HT-29 (cell line): ENCODE measurements at regions not wholly inside any gene's neighbourhood (a gene's known extent, or its start where the extent isn't known, plus 50 kb on each side); places are given as distances from the start of the nearest gene placed in this dataset.
A peak's percentile ranks its signal among the peaks of the same experiment; 100 is the strongest.

ENCODE experiments used
- DNase-seq: peaks from one replicate; pipeline ENCODE4 v3.0.0-alpha.2; 2015; ENCODE audit warnings: low spot score

DNA sequence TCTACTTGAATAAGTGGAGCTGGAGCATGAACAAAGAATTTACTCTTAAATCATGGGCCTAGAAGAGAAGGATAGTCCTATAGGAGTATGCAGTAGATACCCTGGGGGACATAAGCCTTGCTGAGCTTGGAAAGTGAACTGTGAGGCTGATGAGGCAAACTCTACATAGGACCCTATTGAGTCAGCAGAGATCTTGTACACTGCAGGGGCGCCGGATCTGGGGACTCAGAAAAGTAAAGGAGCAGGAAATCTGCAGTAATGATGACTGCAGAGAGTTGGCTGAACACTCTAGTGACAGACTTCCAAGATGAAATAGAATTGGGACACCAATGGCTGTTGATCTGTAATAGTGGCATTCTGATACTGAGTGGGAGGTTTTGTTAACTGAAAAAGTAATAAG, 543.7 kb downstream of the XIRP2 start:
- no peak for DNase-seq

DNA sequence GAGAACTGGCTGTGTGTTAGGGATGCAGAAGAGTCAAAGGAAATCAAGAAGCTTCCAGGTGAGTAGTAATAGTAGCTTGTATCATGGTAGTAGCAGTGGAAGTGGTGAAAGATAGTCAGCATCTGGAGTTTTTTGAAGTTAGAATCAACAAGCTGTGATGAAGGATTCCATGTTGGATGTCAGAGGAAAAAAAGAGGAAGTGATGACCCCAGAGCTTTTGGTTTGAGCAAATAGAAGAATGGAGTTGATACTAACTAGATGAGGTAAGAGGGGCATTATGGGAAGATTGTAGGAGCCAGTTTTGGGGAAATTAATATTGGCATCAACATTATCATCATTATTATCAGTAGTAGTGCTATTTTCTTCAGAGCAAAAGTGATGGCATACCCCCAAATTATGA, 542.2 kb downstream of the XIRP2 start:
- DNase-seq = no peak

DNA sequence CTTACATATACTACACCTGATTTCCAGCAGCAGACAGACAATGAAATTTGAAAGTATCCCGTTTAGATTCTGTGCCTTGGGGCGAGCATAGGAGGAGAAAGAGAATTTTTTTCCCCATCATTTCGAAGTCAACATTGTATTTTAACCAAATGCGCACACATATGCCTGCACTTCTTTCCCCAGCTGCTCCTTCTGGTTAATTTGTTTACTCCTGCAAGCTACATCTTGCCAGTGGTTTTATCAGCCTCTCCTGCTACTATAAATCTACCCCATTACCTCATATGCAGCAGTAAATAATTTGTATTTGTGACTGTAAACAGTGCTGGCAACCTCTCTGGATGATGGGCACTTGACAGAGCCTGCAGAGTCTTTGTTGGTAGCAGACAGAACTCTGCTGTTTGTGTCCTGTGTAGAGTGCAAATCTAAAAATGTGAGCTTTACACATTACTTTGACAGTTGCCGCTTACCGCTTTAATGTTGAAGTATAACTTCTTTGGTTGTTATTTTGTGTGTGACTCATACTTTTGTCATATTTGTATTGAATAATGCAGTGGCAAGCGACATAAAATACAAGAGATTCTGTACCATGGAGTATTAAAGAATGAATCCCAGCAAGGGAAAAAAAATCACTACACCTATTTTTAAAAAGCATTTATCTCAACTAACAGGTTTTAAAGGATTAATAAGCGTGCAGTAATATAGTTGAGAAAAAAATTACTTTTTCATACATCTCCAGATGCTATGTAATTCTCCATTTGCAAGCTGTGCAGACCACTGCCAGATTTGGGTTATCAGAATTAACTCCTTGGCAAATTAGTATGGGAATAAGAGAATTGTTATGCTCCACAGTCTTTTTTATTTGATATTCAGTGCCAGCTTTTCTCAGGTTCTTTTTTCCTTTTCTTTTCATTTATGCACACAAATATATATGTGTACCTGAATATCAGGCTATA, 536.8 kb downstream of the XIRP2 start:
- no peak for DNase-seq

DNA sequence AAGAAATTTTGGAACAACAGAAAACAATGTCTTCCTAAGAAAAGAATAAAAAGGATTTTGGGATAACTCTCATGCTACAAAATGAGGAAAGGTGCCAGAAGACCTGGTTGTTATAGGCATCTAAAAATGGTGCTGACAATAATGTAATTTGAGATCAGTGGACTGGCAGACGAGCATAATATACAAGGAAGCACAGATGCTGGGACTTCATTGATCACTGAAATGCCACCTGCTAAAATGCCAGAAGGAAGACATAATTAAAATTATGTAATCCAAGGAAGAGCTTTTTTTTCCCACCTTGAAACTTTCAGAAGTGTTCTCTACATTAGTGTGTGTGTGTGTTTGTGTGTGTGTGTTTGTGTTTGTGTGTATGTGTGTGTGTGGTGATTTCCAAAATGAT, 535.9 kb downstream of the XIRP2 start:
- DNase-seq = no peak

DNA sequence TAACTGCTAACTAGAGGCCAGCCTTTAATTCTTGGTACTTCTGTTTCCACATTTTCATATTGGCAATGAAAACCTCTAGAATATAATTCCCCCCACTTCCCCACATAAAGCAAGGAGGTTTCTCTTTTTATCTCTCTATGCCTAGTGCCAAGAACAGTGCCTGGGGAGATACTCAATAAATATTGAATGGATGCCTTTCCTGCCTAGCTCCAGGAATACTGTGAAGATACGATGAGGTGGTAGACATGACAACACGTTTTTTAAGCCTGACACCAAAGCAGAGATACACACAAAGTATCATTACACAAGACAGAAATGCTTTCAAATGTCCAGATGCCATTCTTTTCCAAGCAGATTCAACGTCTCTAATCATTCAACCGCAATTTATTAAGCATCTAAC, 535.5 kb downstream of the XIRP2 start:
- DNase-seq = no peak

DNA sequence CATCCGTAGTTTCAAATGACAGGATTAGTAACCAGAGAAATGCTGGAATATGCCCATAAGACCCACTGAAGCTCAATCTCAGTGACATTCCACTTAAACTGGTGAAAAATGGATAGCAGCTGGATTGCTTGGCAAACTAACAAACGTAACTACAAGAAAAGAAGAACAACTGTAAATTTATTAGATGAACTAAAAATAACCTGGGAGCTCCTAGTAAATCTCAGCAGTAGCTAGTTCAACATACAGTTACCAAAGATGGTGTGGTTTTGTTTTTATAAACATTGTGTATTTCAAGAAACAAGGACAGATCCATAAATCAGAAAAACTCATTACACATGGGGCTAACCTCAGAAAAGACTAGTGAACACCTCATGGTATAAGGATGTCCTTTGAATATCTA, 531.9 kb downstream of the XIRP2 start:
- no peak for DNase-seq

DNA sequence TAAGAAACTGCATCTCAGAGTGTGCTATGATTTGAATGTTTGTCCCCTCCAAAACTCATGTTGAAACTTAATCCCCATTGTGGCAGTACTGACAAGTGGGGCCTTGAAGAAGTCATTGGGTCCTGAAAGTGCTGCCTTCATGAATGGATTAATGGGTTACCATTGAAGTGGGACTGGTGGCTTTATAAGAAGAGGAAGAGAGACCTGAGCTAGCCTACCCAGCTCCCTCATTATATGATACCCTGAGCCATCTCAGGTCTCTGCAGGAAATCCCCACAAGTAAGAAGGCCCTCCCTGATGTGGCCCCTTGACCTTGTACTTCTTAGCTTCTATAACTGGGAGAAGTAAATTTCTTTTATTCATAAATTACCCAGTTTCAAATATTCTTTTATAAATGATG, 526.8 kb downstream of the XIRP2 start:
- no peak for DNase-seq

DNA sequence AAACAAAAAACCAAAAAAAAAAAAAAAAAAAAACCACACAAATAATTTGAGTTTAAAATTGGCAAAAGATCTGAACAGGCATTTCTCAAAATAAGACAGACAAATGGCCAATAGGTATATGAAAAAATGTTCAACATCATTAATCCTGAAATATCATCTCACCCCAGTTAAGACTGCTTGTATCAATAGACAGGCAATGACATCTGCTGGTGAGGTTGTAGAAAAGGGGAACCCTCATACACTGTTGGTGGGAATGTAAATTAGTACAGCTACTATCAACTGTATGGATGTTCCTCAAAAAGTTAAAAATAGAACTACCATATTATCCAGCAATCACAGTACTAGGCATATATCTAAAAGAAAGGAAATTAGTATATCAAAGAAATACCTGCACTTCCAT, 523.1 kb downstream of the XIRP2 start:
- peak; percentile 6 for DNase-seq

DNA sequence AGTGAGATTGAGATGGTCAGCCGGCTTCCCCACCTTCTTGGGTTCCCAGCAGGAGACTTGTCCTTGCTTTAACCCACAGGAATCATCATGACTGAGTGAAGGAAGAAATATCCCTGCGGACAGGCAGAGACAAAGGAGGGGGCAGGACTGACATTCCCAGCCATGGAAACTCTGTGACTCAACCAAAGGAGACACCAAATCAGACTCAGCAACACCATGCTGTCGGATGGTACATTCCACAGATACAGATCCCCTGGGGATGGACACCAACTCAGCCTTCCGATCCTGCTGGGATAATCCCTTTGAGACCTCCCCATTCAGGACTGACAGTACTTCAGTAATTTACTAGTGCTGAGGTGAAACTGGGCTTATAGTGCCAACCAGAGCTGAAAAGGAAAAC, 518.3 kb downstream of the XIRP2 start:
- DNase-seq = no peak

DNA sequence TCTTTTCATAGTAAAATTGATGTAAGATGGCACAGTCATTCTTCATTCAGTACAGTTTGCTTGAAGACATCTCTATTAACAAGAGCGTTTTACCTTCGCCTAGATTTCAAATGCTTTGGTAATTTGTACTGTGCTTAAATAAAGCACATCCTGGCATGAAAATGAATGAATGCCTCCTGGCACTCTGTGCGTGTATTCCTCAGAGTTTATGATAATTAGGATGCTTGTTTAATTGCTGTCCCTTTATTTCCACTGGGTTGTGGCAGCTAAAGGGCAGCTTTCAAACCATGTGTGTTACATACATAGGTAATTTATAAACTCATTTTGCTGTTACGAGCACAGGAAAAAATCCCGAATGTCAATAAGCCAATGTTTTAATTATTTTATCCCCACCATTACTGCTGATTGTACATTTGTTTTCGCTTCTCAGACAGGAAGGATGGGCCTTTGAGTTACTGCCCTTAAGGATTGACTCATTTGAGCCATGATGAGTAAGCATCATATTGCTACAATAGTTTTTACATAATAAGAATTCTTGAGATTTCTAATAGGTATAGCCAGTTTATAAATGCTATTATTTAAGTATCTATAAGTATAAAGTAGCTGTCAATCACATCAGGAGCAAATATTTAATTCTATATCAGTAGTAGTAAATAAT, 516.5 kb downstream of the XIRP2 start:
- DNase-seq = no peak

DNA sequence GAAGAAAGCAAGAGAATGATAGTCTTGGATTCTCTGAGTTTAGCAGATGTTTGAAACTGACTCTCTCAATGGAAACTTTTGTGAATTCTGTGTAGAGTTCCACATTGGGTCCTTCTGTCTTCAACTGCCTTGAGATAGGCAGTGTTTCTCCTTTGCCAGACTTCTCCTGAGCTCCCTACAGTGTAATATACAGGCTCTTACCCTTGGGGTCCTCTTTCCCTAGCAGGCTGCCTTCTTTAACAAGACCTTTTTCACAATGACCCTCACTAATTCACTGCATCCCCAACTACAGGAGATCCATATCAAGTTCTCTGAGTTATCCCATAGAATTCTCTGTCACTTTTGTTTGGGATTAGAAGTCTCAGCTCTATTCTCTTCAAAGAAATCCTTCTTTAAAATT, 513.0 kb downstream of the XIRP2 start:
- DNase-seq = no peak

DNA sequence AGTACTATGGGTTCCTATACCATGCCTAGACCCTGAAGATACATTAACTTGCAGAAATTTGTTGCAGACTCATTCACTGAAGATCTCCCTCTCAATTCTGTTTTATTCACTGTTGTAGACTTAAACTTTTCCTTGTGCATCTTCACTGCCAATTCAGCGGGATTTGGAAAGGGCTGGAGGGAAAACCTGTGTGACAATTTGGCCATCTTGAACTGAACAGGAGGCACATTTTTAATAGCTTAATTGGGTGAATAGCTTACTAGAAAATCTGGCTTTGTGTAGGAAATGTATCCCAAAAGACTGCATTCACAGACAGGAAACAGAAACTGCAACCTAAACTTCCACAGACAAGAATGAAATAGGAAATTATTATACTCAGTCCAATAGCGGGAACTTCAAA, 512.3 kb downstream of the XIRP2 start:
- DNase-seq = no peak

DNA sequence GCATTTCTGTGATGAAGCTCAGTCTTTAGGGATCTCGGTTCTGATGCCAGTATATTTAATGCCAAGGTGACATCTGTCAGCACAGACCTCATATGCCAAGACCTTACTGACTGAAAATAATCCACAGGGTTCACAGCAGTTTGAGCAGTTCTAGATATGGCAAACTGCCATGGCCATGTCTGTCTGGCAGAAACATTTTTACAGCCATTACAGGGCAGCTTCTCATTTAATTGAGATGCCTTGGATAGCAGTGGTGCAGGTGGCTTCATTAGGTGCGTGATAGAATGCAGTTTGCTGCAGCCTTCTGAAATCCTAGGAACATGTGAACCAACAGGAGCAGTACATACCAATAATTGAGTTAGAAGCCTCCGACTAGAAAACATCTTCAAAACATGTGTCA, 510.6 kb downstream of the XIRP2 start:
- DNase-seq = no peak

DNA sequence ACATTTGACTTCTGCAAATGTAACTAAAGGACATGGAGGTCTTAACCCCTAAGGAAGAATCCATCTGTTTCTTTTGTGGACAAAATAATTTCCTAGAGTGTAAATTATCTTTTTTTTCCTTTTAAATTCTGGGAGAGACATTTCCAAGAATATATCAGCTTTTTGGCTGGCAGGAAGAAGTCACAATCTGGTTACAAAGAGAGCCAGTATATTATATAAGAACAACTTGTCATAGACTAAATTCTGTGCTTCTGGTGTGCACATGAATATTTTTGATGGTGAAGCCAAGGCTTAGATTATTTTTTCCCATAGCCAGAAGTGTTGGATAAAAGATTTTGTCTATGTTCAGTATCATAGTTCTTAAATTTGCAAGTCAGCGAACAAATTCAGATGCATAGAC, 500.6 kb downstream of the XIRP2 start:
- DNase-seq = no peak

DNA sequence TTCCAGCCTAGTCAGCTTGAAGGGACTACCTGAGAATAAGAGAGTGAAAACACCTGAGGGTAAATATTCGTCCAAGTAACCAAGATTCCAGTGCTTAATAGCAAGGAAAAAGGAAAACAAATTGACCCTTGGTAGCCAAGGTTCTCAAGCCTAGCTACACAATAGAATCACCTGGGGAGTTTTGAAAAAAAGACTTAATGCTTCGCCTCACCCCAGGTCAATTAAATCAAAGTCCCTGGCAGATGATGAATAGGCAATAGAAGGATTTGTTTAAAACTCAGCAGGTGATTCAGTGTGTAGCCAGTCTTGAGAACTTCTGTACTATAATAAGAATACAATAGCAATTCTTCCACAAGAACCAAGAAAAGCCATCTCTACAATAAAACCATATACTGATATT, 500.2 kb downstream of the XIRP2 start:
- no peak for DNase-seq

DNA sequence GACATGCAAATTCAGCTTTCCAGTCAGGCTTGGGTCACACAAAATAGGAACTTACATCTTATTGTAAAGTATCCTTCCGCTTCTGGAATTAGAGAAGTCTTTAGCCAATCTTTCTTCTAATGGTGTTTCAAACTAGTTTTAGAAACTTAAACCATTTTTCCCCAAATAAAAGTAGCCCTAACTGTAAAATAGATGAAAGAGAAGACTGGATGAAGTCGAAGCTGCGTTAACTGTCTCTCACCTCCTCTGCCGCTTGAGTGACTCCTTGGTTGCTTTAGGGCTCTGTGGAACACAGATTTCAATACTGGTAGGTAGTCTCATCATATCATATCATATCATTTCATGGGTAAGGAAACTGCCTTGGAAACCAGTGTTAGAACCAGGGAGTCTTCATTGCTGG, 498.4 kb downstream of the XIRP2 start:
- no peak for DNase-seq

DNA sequence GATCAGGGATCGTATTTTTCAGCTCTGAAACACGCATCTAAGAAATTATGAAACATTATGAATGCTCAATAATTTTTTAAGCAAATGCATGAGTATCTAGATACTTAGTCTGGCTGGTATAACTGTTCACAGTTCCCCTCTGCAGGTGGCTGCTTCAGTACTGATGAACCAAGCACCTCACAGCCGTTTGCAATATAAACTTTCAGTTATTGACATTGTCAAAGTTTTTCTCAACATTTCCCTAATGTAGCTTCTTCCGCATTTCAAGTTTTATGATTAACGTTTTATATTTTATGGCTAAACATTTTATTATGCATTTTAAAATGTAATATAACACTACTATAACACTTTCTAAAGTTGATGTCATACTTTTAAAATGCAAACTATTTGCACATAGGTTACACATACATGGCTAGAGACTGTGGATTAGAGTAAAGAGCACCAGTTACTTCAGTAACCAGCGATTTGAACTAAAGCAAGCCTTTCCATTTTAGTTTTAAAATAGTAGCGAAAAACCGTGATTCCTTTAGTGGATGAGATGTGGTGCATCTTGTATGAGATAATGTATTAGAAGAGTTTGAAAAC, 495.4 kb downstream of the XIRP2 start:
- DNase-seq = no peak

DNA sequence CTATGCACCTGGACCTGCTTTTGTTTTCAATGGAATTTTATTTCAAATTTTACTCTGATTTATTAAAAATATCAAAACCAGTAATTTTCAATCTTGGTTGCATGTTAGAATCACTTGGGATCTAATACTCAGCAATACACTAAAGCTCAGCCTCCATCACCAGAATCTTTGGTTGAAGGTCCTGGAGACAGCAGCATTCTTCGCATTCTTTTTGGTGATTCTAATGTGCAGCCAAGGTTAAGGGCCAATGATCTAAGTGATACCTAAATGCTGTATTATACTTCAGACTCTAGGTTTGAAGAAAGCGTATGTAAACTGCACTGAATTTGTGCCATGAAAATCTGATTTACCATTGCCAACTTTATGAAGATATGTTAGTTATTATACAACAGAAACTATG, 493.1 kb downstream of the XIRP2 start:
- DNase-seq = no peak

DNA sequence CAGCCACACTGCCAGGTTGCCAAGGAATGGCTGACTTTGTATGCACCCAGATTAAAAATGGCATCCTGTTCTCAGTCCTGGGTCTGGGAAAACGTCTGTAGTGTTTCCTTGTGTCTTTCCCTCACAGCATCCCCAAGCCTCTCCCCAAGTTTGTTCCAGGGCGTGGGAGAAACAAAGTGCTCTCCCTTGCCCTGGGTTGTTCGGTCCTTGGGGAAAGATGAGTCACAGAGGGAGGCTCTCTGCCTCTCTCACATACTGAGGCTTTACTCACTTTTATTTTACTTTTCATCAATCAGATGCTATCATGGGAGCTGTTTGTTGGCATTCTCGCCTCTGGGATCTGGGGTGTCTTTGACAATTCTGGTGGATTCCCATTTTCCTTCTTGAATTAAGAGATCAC, 492.3 kb downstream of the XIRP2 start:
- no peak for DNase-seq

DNA sequence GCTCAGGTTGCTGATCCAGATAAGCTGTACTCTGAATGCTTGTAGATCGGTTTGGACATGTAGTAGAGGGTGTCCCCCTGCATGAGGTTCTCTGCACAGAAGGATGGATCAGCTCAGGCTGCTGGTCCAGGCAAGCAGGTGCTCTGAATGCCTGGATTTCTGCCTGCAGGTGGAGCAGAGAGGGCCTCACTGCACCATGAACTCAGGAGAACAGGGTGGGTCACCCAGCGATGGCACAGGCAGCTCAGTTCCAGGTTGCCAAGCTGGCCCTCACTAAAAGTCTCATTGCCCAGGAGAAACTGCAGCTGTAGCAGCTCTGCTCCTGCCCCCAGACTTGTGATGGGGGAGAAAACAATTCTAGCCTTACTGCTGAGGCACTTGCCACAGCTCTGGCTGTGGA, 491.8 kb downstream of the XIRP2 start:
- DNase-seq = peak; percentile 14

DNA sequence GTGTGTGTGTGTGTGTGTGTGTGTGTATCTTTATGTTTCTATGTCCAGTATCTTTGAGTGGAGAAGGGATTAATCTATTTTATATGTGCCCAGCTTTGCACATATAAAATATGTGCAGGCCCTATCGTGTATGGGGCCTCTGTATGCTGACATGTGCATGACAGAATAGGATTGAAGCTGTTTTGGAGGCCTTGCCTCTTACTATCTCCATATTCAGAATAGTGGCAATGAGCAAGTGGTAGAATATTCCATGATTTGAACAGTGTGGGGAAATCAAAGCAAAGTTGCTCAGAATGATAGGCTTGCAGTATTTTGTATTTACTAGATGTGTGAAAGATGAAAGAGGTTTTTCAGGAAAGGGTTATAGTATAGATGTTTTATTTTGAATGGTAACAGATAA, 480.8 kb downstream of the XIRP2 start:
- DNase-seq = no peak

DNA sequence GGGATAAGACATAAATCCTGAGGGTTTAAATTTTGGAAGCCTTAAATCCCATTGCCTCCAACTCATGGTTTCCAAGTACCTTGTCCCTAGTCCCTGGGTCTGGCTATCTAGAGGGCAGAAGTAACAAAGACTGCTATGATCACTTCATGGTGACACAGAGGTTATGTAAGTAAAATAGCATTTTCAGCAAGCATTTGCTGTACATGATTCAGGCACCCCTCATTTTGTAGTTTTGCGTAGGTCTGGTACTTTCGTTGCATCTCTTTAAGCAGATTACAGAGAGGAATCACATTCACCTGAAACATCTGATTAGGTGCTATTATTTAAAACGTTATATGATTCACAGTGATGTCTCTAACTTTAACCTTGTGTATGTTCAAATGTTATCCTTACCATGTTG, 480.1 kb downstream of the XIRP2 start:
- DNase-seq = no peak

DNA sequence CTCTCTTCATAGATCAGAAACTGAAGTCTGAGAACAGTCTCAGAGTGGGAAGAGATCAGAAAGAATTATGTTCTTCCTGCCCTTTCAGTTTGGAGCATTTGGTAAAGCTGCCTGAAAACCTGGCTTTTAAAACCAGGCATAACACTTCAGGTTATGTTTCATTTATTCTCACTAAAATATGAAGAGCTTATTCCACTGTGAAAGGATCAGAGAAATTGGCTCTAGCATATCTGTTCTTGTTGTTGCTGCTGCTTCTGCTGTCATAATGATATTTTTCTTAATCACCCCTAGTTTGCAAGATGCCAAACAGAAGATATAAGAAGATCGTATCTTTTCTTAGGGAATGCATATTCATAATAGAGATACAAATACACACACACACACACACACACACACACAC, 476.9 kb downstream of the XIRP2 start:
- DNase-seq = no peak
